Panc1 (cell line): ENCODE measurements at regions not wholly inside any gene's neighbourhood (a gene's known extent, or its start where the extent isn't known, plus 50 kb on each side); places are given as distances from the start of the nearest gene placed in this dataset.

Experiments used
- ATAC-seq: fragments of 200-7000 bp; cut with Tn5 transposase; 2 replicates; pipeline ENCODE4 v1.9.1; 2020; ENCODE audit warnings: mild to moderate bottlenecking, moderate library complexity
- BruUV-seq: library from RNA; stranded (reverse); fragments of 400-500 nt; replicated peaks from 2 replicates; lab custom pipeline; 2021; lab: Mats Ljungman, UMichigan
- CTCF ChIA-PET: fragments of 300-600 bp; sonication (Branson Sonifier 250); formaldehyde crosslinking; loops from one replicate; lab custom pipeline; 2022; ENCODE audit warnings: antibody characterized with exemption; lab: Charles Lee
- POLR2A ChIA-PET: fragments of 300-600 bp; sonication (Branson Sonifier 250); formaldehyde crosslinking; loops from one replicate; lab custom pipeline; 2022; ENCODE audit warnings: antibody characterized with exemption; lab: Charles Lee
- DNase-seq: peaks from one replicate; pipeline ENCODE4 v3.0.0-alpha.2; 2010; ENCODE audit warnings: low read depth, low spot score
- H3K27ac ChIP-seq: 2 replicates; pipeline ENCODE4 v1.5.1; 2011; ENCODE audit warnings: mild to moderate bottlenecking, low read length, inconsistent platforms
- H3K27me3 ChIP-seq: fragments of 200-500 bp; sonication (Bioruptor generic); 2 replicates; pipeline ENCODE4 v1.6.0; 2014; ENCODE audit warnings: low read length, inconsistent platforms; ENCODE audit not compliant: control insufficient read depth, insufficient read depth
- H3K36me3 ChIP-seq: fragments of 200-500 bp; sonication (Bioruptor generic); 2 replicates; pipeline ENCODE4 v1.5.1; 2014; ENCODE audit warnings: inconsistent platforms, mild to moderate bottlenecking, low read length, moderate library complexity; ENCODE audit not compliant: control insufficient read depth, insufficient read depth
- H3K4me1 ChIP-seq: 2 replicates; pipeline ENCODE4 v1.5.1; 2011; ENCODE audit warnings: inconsistent platforms, mild to moderate bottlenecking, low read length, moderate library complexity; ENCODE audit not compliant: control insufficient read depth, insufficient read depth
- H3K4me3 ChIP-seq, 2 experiments: 2 replicates each; pipeline ENCODE4 v1.5.1; 2011 to 2012; ENCODE audit warnings: low read depth in 2 of 2, low read length in 2 of 2, mild to moderate bottlenecking in 2 of 2, inconsistent platforms in 1 of 2, moderate library complexity in 1 of 2
- H3K9me3 ChIP-seq: fragments of 200-500 bp; sonication (Bioruptor generic); 2 replicates; pipeline ENCODE4 v1.5.1; 2014; ENCODE audit warnings: low read depth, mild to moderate bottlenecking, inconsistent platforms, low read length, moderate library complexity; ENCODE audit not compliant: control insufficient read depth, insufficient read depth
- POLR2AphosphoS5 ChIP-seq: IDR thresholded peaks from 2 replicates; pipeline ENCODE4 v1.6.1; 2012; ENCODE audit warnings: mild to moderate bottlenecking, low read depth, low read length, moderate library complexity
- TCF7L2 ChIP-seq: IDR thresholded peaks from 2 replicates; pipeline ENCODE4 v1.6.1; 2011; ENCODE audit warnings: mild to moderate bottlenecking, low read depth, low read length, inconsistent platforms
- in situ Hi-C: cut with HindIII; loops from 2 replicates; pipeline ENCODE4 v1.10.0; 2016; ENCODE audit warnings: low sequenced_read_pairs, low pct_unique_long_range_greater_than_20kb
- intact Hi-C: fragments of 100-400 bp; cut with micrococcal nuclease; formaldehyde crosslinking; loops from one replicate; pipeline ENCODE4 v1.10.0; 2022; ENCODE audit not compliant: unreplicated experiment
- TF ChIP-seq, protein P1 (sequence below), 2 experiments: IDR thresholded peaks; 2 replicates each; pipeline ENCODE4 v1.6.1; 2011 to 2012; ENCODE audit warnings: low read depth in 2 of 2, control low read depth in 1 of 2, low read length in 1 of 2, mild to moderate bottlenecking in 1 of 2, moderate library complexity in 1 of 2; ENCODE audit not compliant: insufficient read depth in 1 of 2
- TF ChIP-seq, protein P2 (sequence below): fragments of 450-650 bp; IDR thresholded peaks from 2 replicates; pipeline ENCODE4 v1.5.1; 2017; ENCODE audit warnings: mild to moderate bottlenecking

DNA sequence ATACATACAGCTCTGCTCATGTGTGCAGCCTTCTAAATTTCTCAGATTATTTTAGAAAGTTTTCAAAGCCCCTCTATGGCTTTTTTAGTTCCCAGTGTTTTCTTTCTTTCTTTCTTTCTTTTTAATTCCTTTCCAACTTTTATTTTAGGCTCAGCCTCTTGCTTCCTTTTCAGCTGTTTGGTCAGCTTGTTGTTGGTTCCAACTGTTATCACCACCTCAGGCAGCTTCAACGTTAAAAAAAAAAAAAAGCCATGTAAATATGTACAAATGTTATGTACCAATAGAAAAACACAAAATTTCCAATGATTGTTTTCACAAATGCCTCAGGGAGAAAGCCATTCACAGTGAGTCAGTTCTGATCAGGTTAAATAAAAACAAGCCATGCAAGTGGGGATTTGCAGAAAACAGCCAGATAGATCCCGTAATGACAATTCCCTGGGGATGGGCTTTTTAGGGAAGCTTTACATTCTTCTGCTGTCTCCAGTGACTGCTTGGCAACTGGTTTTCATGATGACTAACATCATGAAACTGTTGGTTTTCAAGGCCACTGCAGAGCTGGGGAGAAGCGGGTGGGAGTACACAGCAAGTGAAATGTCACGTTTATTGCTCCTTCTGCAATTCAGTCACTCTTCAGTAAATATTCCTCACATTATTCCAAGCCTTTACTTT, 908.4 kb downstream of the EPHA3 start:
- in situ Hi-C loops = no loop called here
- Histone ChIP-seq H3K36me3 (no peaks in the 10 kb centered on the region), H3K9me3 (no peaks in the 10 kb centered on the region), H3K27ac (no peak overlapping the region), H3K27me3 (no peaks in the 10 kb centered on the region), H3K4me3 (no peak overlapping the region), H3K4me1 (no peaks in the 10 kb centered on the region)
- DNase-seq (no peak), ATAC-seq (no peak)
- intact Hi-C loops = no loop called here
- CTCF ChIA-PET = no interaction called here
- TF ChIP-seq TCF7L2 = no peak
- no TSS peak for BruUV-seq
- POLR2A ChIA-PET = no interaction called here

DNA sequence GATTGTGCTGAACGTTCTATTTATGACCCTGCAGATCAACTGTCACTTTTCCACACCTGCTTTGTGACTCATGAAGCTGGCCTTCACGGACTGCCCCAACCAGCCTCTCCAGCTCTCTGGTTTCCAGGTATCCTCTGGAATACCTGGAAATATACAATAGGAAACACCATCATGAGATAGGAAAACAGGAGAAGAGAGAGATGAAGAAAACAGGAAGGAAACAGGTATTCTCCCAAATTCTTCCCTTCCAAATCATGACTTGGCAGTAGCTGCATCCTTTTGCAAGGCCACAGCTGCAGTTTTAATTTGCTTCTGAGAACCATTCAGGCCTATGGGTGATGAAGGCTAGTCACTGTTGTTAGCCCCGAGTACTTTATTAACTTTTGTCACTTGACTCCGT, 909.1 kb downstream of the EPHA3 start:
- POLR2A ChIA-PET = no interaction called here
- no peaks in the 10 kb centered on the region for H3K4me1 ChIP-seq
- CTCF ChIA-PET = no interaction called here

DNA sequence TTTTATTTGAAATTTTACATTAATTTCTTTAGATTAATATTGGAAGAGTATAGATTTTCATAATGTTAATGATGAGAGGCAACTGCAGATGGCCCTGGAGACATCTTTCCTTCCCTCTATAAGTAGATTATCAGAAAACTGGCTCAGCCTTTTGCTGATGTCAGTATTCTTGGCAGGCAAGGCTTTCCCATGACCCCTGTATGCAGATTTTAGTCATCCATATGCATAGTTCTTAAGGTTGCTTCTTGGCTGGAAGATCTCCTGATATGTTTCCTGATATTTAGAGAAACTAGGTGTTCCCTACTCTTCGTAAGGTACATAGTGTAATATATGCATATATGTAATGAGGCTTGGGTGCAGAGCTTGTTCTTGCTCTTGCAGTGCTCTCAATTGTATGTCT, 911.4 kb downstream of the EPHA3 start:
- no peak overlapping the region for H3K27ac ChIP-seq
- in situ Hi-C loops = no loop called here

More for the DNA sequence above, 909.1 kb downstream of the EPHA3 start:
- in situ Hi-C loops (no loop called here), intact Hi-C loops (no loop called here)
- TF ChIP-seq POLR2AphosphoS5 (no peak), TCF7L2 (no peak)
- TF ChIP-seq, protein P1, sequence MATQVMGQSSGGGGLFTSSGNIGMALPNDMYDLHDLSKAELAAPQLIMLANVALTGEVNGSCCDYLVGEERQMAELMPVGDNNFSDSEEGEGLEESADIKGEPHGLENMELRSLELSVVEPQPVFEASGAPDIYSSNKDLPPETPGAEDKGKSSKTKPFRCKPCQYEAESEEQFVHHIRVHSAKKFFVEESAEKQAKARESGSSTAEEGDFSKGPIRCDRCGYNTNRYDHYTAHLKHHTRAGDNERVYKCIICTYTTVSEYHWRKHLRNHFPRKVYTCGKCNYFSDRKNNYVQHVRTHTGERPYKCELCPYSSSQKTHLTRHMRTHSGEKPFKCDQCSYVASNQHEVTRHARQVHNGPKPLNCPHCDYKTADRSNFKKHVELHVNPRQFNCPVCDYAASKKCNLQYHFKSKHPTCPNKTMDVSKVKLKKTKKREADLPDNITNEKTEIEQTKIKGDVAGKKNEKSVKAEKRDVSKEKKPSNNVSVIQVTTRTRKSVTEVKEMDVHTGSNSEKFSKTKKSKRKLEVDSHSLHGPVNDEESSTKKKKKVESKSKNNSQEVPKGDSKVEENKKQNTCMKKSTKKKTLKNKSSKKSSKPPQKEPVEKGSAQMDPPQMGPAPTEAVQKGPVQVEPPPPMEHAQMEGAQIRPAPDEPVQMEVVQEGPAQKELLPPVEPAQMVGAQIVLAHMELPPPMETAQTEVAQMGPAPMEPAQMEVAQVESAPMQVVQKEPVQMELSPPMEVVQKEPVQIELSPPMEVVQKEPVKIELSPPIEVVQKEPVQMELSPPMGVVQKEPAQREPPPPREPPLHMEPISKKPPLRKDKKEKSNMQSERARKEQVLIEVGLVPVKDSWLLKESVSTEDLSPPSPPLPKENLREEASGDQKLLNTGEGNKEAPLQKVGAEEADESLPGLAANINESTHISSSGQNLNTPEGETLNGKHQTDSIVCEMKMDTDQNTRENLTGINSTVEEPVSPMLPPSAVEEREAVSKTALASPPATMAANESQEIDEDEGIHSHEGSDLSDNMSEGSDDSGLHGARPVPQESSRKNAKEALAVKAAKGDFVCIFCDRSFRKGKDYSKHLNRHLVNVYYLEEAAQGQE (IDR thresholded peaks at IDR 0.05; ENCODE audit: insufficient read depth in 1 of 2, low read depth in 2 of 2, low read length in 1 of 2) = no peak
- no peaks in the 10 kb centered on the region for H3K9me3 ChIP-seq
- ATAC-seq (no peak), DNase-seq (no peak)
- H3K27me3 ChIP-seq = no peaks in the 10 kb centered on the region
- no peaks in the 10 kb centered on the region for H3K36me3 ChIP-seq
- H3K4me3 ChIP-seq = no peak overlapping the region
- no peak overlapping the region for H3K27ac ChIP-seq
- BruUV-seq = no TSS peak

More for the DNA sequence above, 911.4 kb downstream of the EPHA3 start:
- ChIA-PET POLR2A (no interaction called here), CTCF (no interaction called here)
- H3K4me3 ChIP-seq = no peak overlapping the region
- ATAC-seq (no peak), DNase-seq (no peak)
- H3K27me3 ChIP-seq = no peaks in the 10 kb centered on the region
- TF ChIP-seq, protein P2, sequence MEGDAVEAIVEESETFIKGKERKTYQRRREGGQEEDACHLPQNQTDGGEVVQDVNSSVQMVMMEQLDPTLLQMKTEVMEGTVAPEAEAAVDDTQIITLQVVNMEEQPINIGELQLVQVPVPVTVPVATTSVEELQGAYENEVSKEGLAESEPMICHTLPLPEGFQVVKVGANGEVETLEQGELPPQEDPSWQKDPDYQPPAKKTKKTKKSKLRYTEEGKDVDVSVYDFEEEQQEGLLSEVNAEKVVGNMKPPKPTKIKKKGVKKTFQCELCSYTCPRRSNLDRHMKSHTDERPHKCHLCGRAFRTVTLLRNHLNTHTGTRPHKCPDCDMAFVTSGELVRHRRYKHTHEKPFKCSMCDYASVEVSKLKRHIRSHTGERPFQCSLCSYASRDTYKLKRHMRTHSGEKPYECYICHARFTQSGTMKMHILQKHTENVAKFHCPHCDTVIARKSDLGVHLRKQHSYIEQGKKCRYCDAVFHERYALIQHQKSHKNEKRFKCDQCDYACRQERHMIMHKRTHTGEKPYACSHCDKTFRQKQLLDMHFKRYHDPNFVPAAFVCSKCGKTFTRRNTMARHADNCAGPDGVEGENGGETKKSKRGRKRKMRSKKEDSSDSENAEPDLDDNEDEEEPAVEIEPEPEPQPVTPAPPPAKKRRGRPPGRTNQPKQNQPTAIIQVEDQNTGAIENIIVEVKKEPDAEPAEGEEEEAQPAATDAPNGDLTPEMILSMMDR = no peak
- no peaks in the 10 kb centered on the region for H3K9me3 ChIP-seq
- intact Hi-C loops = no loop called here
- no TSS peak for BruUV-seq
- H3K36me3 ChIP-seq = no peaks in the 10 kb centered on the region
- H3K4me1 ChIP-seq = no peaks in the 10 kb centered on the region
